Prostate gland (tissue), 1 donor: ENCODE measurements at regions not wholly inside any gene's neighbourhood (a gene's known extent, or its start where the extent isn't known, plus 50 kb on each side); places are given as distances from the start of the nearest gene placed in this dataset.

Experiments
- POLR2A ChIP-seq: fragments of 450-650 bp; IDR thresholded peaks from one replicate; pipeline ENCODE4 v1.6.1; 2016; ENCODE audit warnings: antibody characterized with exemption, mild to moderate bottlenecking
- POLR2AphosphoS5 ChIP-seq: sonication (generic); formaldehyde crosslinking; IDR thresholded peaks from one replicate; pipeline ENCODE4 v1.6.1; 2017; ENCODE audit warnings: antibody characterized with exemption

- TF ChIP-seq POLR2A: no peak
- no peak for TF ChIP-seq POLR2AphosphoS5
These were observed 293.5 kb downstream of the ASXL3 start for GRCh38 chr18:33871363-33872025.
